Uterus (tissue), 3 donors: ENCODE measurements at regions not wholly inside any gene's neighbourhood (a gene's known extent, or its start where the extent isn't known, plus 50 kb on each side); places are given as distances from the start of the nearest gene placed in this dataset.

ENCODE experiments used
- DNase-seq, 2 donors: peaks; one replicate each; pipeline ENCODE4 v3.0.0-alpha.2; 2019 to 2020
- H3K27ac ChIP-seq, 2 donors: fragments of 200-600 bp; sonication (generic); 1 replicate in 1 of 2; 2 replicates in 1 of 2; pipeline ENCODE4 v1.5.1; 2016 to 2018
- H3K27me3 ChIP-seq, 2 donors: fragments of 200-600 bp; sonication (generic); one replicate each; pipeline ENCODE4 v1.5.1; 2018 to 2019; ENCODE audit warnings: control low read depth in 1 of 2
- H3K36me3 ChIP-seq, 2 donors: fragments of 200-600 bp; sonication (generic); one replicate each; pipeline ENCODE4 v1.5.1; 2019; ENCODE audit warnings: control low read depth in 1 of 2
- H3K4me1 ChIP-seq, 2 donors: fragments of 200-600 bp; sonication (generic); one replicate each; pipeline ENCODE4 v1.5.1; 2018 to 2019; ENCODE audit warnings: control low read depth in 1 of 2
- H3K4me3 ChIP-seq, 2 donors: fragments of 200-600 bp; sonication (generic); 1 replicate in 1 of 2; 2 replicates in 1 of 2; pipeline ENCODE4 v1.5.1; 2018 to 2019; ENCODE audit warnings: mild to moderate bottlenecking in 1 of 2
- H3K9me3 ChIP-seq, 2 donors: fragments of 200-600 bp; sonication (generic); one replicate each; pipeline ENCODE4 v1.5.1; 2019; ENCODE audit warnings: control low read depth in 1 of 2
- POLR2A ChIP-seq, 2 donors: fragments of 450-650 bp; IDR thresholded peaks; one replicate each; pipeline ENCODE4 v1.6.1; 2016; ENCODE audit warnings: antibody characterized with exemption in 2 of 2, mild to moderate bottlenecking in 1 of 2, moderate library complexity in 1 of 2
- intact Hi-C: fragments of 100-400 bp; cut with DNase I; formaldehyde crosslinking; loops from one replicate; pipeline ENCODE4 v1.15.1; 2023; ENCODE audit warnings: low total_unique reads
- TF ChIP-seq, protein P1 (sequence below), 4 experiments: fragments of 200-600 bp in 2 of 4; fragments of 450-650 bp in 2 of 4; sonication (generic) in 2 of 4; IDR thresholded peaks; one replicate each; pipeline ENCODE4 v1.5.1; 2016 to 2019; ENCODE audit warnings: antibody characterized with exemption in 4 of 4, mild to moderate bottlenecking in 2 of 4, moderate library complexity in 1 of 4
- donor health status: DM: yes; HTN: yes; CAD: no.

DNA sequence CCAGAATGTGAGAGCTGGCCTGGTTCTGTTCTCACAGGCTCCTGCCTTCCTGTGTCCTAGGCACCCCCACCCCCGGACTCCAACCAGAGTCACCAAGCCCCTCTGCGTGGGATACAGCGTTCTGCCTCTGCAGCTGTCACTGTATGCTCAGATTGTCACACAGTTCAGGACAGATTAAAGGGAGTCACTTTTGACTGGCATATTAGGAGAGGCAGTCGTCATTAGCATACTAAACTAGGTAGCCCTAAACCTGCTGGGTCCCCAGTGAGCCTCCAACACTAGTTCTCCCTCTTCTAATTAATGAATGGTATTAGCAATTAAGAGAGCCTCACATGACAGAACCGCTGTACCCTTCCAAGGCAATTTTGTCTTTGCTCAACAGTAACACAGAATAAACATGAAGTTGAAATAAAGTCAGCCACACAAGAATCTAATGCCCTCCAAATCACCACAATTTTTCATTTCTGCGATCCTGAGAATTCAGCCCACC lies 340.2 kb downstream of the CMPK2 start:
- intact Hi-C loops, result no loop called here
- DNase-seq, result no peak
- no peak overlapping the region for H3K4me3 ChIP-seq
- no peaks in the 10 kb centered on the region for H3K36me3 ChIP-seq
- H3K27ac ChIP-seq, result no peak overlapping the region
- no peaks in the 10 kb centered on the region for H3K4me1 ChIP-seq
- TF ChIP-seq, protein P1, sequence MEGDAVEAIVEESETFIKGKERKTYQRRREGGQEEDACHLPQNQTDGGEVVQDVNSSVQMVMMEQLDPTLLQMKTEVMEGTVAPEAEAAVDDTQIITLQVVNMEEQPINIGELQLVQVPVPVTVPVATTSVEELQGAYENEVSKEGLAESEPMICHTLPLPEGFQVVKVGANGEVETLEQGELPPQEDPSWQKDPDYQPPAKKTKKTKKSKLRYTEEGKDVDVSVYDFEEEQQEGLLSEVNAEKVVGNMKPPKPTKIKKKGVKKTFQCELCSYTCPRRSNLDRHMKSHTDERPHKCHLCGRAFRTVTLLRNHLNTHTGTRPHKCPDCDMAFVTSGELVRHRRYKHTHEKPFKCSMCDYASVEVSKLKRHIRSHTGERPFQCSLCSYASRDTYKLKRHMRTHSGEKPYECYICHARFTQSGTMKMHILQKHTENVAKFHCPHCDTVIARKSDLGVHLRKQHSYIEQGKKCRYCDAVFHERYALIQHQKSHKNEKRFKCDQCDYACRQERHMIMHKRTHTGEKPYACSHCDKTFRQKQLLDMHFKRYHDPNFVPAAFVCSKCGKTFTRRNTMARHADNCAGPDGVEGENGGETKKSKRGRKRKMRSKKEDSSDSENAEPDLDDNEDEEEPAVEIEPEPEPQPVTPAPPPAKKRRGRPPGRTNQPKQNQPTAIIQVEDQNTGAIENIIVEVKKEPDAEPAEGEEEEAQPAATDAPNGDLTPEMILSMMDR (IDR thresholded peaks at IDR 0.05), result no peak
- no peak for TF ChIP-seq POLR2A (IDR thresholded peaks at IDR 0.05)
- H3K27me3 ChIP-seq, result no peaks in the 10 kb centered on the region
- no peaks in the 10 kb centered on the region for H3K9me3 ChIP-seq

- intact Hi-C loops, result no loop called here
- H3K27me3 ChIP-seq, result no peaks in the 10 kb centered on the region
- H3K27ac ChIP-seq, result no peak overlapping the region
- no peak overlapping the region for H3K4me3 ChIP-seq
- TF ChIP-seq, protein P1 (IDR thresholded peaks at IDR 0.05), result no peak
- TF ChIP-seq POLR2A (IDR thresholded peaks at IDR 0.05), result no peak
- DNase-seq, result no peak
- no peaks in the 10 kb centered on the region for H3K9me3 ChIP-seq
- H3K36me3 ChIP-seq, result no peaks in the 10 kb centered on the region
- H3K4me1 ChIP-seq, result no peaks in the 10 kb centered on the region
Measured at GRCh38 chr2:6526093-6526824, 339.4 kb downstream of the CMPK2 start.

DNA sequence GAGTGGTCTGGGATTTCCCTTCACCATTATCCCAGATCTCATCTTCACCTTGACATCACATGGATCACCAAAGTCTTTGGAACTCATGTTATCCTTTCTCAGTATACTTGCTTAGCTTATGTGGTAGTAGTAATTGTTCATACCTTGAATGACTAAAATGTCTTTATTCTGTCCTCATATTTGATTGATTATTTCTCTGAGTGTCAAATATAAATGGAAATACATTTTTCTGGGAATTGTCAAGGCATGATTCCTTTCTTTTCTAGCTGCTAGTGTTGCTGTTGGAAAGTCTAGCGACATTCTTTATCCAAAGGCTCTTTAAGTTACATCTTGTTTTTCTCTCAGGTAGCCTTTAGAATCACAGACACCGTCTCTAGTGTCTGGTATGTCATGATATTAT lies 334.4 kb downstream of the CMPK2 start:
- DNase-seq, result no peak
- Histone ChIP-seq H3K27ac (no peak overlapping the region), H3K36me3 (no peaks in the 10 kb centered on the region), H3K4me3 (no peak overlapping the region), H3K9me3 (no peaks in the 10 kb centered on the region), H3K27me3 (no peaks in the 10 kb centered on the region), H3K4me1 (no peaks in the 10 kb centered on the region)
- TF ChIP-seq, protein P1 (IDR thresholded peaks at IDR 0.05), result no peak
- TF ChIP-seq POLR2A (IDR thresholded peaks at IDR 0.05), result no peak
- intact Hi-C loops, result no loop called here

DNA sequence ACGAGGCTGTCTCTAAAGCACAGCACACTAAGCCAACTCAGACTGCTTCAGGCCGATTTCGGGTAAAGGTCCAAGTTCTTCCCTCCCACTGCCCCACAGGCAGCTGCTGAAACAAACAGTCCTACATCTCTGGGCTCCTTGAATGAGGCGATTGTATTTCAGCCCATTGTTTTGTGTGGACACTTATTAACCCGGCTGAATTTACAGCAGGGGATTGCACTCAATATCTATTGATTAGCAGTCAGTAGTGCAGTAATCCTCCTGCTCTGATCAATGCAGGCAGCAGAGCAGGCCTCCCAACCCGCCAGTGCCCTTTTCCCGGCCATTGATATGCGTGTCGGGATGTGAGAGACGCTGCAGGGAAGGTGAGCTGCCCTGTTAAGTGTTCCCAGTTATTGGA lies 330.1 kb downstream of the CMPK2 start:
- no peaks in the 10 kb centered on the region for H3K9me3 ChIP-seq
- TF ChIP-seq POLR2A (IDR thresholded peaks at IDR 0.05), result no peak
- H3K36me3 ChIP-seq, result no peaks in the 10 kb centered on the region
- H3K4me1 ChIP-seq, result no peaks in the 10 kb centered on the region
- no peak for DNase-seq
- intact Hi-C loops, result no loop called here
- no peak overlapping the region for H3K4me3 ChIP-seq
- H3K27me3 ChIP-seq, result no peaks in the 10 kb centered on the region
- H3K27ac ChIP-seq, result no peak overlapping the region

- TF ChIP-seq, protein P1 (IDR thresholded peaks at IDR 0.05), result no peak
- no peak for TF ChIP-seq POLR2A (IDR thresholded peaks at IDR 0.05)
- Histone ChIP-seq H3K4me3 (no peak overlapping the region), H3K9me3 (no peaks in the 10 kb centered on the region), H3K27ac (no peak overlapping the region), H3K36me3 (no peaks in the 10 kb centered on the region), H3K27me3 (no peaks in the 10 kb centered on the region), H3K4me1 (no peaks in the 10 kb centered on the region)
- intact Hi-C loops, result no loop called here
- no peak for DNase-seq
Measured at GRCh38 chr2:6538607-6539006, 327.1 kb downstream of the CMPK2 start.
